HG03139 (cell line): ENCODE measurements at regions not wholly inside any gene's neighbourhood (a gene's known extent, or its start where the extent isn't known, plus 50 kb on each side); places are given as distances from the start of the nearest gene placed in this dataset.
A peak's percentile ranks its signal among the peaks of the same experiment; 100 is the strongest.
"Not testable (repeated sequence)": the region's sequence is repeated elsewhere in the genome, so short reads cannot be mapped to it uniquely, and the experiment has no call there.

Experiments
- ATAC-seq: cut with Tn5 transposase; IDR thresholded peaks from one replicate; pipeline ENCODE4 v1.9.1; 2021; ENCODE audit not compliant: unreplicated experiment

DNA sequence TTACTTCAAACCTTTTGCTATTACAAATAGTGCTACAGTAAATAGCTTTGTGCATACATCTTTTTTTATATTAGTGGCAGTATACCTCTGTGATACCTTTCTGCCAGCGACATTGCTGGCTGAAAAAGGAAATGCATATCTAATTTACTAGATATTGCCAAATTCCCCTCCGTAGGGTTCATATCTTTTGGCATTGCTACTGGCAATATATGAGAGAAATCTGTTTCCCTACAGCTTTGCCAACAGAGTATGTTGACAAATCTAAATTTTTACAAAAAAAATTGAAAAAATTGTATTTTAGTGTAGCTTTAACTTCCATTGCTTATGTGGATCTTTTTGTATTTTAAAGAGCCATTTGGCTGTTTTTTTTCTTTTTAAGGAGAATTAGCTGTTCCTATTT is 426.7 kb downstream of the TRIB2 start:
- ATAC-seq = no peak

DNA sequence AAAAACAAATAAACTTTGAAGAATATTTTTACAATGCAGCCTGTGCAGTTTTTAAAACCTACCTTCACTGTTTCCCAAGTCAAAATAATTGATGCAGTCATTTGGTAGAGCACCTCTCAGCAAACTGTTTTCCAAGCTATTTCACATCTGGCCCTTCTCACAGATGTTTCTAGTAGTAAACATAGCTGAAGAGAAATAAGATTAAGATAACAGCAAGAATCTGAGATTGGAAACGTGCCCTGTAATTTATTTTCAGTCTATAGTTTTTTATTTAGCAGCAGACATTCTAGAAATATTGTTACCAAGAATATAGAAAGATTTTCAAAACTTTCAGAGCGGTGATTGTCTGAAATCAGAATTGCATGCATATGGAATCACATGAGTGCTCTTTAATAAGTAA is 440.2 kb downstream of the TRIB2 start:
- no peak for ATAC-seq

DNA sequence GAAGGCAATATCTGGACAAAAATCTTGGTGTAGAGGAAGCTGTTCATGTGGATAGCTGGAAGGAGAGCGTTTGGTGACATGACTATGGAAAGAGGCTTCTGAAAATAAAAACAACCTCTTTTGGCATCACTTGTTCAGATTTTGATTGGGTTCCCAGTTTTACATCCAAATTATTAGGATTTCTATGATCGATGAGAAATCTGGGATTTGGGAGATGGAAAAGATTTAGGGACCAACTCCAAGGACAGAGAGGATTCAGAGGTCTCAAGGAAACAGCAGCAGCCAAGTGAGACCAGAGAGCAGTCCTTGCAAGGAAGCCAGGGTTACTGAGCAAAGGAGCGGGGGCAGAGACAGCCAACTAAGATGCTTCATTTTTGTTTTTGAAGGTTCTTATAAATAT is 441.7 kb downstream of the TRIB2 start:
- no peak for ATAC-seq

GRCh38 chr2:13180729-13181128 is 464.0 kb downstream of the TRIB2 start:
- no peak for ATAC-seq

- ATAC-seq = peak; percentile 64
Observed at GRCh38 chr2:13193075-13193474, 476.3 kb downstream of the TRIB2 start.

GRCh38 chr2:13193900-13194299 is 477.2 kb downstream of the TRIB2 start:
- no peak for ATAC-seq

DNA sequence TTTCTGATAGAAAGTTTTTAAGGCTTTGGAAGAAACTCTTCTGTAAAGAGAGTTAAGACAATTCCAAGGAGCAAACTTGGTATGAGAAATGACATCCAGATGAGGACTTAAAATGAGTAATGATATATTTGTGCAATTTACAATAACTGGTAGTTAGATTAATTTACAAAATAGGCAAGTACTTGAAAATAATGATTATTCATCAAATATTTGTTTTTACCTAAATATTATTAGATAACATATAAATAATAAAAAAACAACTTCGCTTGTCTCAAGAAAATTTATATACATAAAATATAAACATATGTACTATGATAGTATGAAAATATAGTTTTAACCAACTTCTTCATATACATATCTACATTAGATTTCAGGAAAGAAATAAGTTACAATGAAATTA is 478.5 kb downstream of the TRIB2 start:
- no peak for ATAC-seq

DNA sequence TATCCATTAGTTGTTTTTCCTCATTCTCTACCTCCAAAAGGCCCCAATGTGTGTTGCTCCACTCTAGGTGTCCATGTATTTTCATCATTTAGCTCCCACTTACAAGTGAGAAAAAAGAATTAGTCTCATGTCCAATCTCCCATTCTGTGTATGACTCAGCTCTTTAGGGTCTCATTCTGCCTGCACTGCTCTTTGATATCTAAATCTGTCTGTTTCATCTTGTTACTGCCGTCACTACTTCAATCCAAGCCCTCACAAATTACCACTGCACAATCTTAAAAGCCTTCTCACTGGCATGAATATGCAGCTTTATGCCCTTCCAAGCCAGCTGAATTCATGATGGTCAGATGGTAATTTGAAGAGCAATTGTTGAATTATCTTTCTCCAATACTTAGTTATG is 480.5 kb downstream of the TRIB2 start:
- ATAC-seq = no peak

GRCh38 chr2:13201924-13202323 is 485.2 kb downstream of the TRIB2 start:
- ATAC-seq = no peak

DNA sequence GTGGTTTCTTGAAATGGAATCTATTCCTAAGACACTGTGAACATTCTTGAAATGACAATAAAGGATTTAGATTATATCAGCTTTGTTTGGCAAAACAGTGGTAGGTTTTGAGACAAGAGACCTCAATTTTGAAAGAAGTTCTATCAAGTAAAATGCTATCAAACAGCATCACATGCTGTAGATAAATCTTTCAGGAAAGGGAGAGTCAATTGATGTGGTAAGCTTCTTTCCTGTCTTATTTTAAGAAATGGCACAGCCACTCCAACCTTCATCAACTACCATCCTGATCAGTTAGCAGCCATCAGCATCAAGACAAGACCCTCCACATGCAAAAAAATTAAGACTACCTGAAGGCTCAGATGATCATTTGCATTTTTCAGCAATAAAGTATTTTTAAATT is 495.4 kb downstream of the TRIB2 start:
- no peak for ATAC-seq

GRCh38 chr2:13218205-13218604 is 501.5 kb downstream of the TRIB2 start:
- ATAC-seq = no peak

DNA sequence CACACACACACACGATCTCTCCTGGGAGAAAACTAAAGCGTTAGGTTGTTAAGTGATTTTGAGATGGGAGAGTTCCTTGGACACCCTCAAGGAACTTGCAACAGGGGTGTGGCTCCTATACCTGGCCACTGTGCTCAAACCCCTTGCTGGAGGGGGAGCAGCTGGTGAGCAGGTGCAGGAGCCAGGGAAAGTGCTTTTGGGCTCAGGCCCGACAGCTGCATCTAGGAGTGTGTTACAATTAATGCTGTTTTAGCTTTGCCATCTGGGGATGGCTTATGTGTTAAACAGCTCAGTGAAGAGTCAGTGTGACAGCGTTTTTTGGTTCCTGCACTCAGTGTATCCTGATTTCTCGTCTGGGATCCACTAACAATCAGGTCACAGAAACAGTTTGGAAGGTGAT is 510.8 kb downstream of the TRIB2 start:
- no peak for ATAC-seq

GRCh38 chr2:13230221-13230620 is 513.5 kb downstream of the TRIB2 start:
- no peak for ATAC-seq

- no peak for ATAC-seq
Observed at GRCh38 chr2:13240061-13240460, 523.3 kb downstream of the TRIB2 start.

DNA sequence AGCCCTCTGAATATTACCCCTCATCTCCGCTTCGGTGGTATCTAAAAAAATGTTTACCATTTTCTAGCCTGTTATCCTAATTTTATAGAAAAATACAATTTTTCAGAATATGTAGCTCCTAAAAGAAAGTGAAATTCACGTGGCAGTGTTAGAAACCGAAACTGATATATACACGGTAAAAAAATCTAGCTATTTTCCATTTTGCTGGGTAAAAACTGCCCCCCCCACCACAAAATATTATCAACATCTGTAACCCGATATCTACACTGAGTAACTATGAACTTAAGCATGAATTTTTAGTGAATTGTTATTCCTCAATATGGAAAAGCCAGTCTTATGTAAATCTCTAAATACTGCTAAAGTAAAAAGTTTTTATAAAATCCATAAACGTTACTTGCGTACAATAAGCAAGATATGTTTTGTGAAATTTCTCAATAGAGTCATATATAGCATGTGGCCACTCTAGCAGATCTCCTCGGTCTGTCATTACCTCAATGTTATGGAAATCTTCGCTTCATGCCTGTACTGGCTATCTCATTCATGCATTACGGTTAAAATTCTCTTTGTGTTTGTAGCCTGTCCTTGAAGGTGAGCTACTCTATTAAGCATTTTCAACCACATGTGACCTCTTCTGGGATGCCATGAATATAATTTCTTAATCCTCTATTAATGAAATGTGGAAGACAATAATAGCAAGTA is 524.2 kb downstream of the TRIB2 start:
- ATAC-seq = no peak

DNA sequence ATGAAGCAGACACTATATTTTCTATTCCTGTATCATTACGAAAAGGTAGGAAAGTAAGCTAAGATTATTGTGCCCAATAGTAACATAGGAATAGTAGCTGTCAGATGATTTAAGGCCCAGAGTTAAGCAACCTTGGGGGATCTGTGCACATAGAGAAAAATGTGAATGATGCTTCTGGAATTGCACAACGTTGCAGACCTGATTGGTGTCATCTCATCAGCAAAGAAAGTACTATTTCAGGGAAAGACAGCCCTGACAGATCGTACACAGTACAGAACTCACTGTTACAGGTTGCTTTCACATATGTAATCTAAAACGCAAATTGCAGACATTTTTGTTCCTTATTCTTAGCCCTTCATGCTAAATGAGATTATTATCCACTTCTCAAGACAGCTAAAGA is 535.9 kb downstream of the TRIB2 start:
- no peak for ATAC-seq

GRCh38 chr2:13255485-13255884 is 538.7 kb downstream of the TRIB2 start:
- ATAC-seq = no peak

GRCh38 chr2:13260402-13260801 is 543.7 kb downstream of the TRIB2 start:
- ATAC-seq = no peak

DNA sequence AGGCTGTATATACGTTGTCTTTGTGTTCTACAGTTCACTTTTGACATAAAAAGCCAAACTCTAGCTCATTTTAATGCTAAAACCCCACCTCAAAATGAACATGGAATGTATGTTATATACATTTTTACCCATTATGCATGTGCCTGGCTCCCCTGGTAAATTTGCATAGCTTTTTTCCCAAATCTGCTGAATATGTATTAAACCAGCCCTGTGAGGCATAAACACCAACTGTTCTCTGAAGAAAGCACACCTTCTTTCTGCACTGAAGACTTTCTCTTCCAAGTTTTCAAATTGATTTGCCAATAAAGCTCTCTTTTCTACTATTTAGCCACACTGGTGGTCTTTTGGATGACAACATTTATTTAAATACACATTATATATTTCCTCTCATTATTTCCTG is 549.4 kb downstream of the TRIB2 start:
- ATAC-seq = no peak

- no peak for ATAC-seq
Observed at GRCh38 chr2:13284688-13285087, 568.0 kb downstream of the TRIB2 start.

DNA sequence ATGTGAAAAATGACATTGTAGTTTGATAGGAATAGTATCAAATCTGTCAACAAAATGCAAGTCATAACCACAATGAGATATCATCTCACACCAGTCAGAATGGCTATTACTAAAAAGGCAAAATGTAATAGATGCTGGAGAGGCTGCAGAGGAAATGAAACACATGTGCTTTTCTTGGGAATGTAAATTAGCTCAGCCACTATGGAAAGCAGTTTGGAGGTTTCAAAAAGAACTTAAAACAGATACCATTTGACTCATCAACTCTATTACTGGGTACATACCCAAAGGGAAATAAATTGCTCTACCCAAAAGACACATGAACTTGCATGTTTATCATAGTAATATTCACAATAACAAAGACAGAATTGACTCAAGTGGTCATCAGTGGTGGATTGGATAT is 572.6 kb downstream of the TRIB2 start:
- ATAC-seq = no peak

GRCh38 chr2:13308478-13308805 is 591.7 kb downstream of the TRIB2 start:
- ATAC-seq = not testable (repeated sequence)

GRCh38 chr2:13308989-13309388 is 592.3 kb downstream of the TRIB2 start:
- ATAC-seq = no peak

- no peak for ATAC-seq
Observed at GRCh38 chr2:13332060-13332459, 615.3 kb downstream of the TRIB2 start.
